SHP77 (cell line): ENCODE measurements at regions not wholly inside any gene's neighbourhood (a gene's known extent, or its start where the extent isn't known, plus 50 kb on each side); places are given as distances from the start of the nearest gene placed in this dataset.
"Not testable (repeated sequence)": the region's sequence is repeated elsewhere in the genome, so short reads cannot be mapped to it uniquely, and the experiment has no call there.

Experiments used
- DNase-seq, 2 experiments: peaks; one replicate each; lab custom pipeline; 2025; lab: John Stamatoyannopoulos, UW

DNA sequence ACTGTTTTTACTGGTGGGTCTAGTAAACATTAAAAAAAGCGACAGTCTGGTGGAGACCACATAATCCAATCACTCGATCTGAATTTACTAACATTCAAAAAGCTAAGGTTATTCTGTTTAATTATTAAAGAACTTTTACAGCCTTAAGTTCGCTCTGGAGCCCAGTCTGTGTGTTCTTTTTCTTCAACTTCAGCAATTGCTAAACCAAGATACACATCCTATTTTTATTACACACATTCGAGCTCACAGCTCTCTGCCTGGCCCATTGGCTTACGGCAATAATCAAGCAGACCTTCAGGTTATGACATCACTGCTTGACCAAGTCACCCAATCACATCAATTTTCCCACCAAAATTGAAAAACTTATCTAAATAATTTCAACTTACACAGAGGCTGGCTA lies 57.4 kb upstream of the PRSS16 start:
- DNase-seq: no peak

DNA sequence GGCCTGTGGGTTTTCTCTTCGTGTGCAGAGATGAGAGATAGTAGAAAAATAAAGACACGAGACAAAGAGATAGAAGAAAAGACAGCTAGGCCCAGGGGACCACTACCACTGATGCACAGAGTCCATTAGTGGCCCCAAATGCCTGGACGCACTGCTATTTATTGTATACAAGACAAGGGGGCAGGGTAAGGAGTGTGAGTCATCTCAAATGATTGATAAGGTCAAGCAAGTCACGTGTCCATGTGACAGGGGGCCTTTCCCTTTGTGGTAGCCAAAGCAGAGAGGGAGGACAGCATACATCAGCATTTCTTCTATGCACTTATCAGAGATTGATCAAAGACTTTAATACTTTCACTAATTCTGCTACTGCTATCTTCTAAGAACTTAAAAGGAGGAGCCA lies 53.0 kb upstream of the PRSS16 start:
- not testable (repeated sequence) for DNase-seq

DNA sequence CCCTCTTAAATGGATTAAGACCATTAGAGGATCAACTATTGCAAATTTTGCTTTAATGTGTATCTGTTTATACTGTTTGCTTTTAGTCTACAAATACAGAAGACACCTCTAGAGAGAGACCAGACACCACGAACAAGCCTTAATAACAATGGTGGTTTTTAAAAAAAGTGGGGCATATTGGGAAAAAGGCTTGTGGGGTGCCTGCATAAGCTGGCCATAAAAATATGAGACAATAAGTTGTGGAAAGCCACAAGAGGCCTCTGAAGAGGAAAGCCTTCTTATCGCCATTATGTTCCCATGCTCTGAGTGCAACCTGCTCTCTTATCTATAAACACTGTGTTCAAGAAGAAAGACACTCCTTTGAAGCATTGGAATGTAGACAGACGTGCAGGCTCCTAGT lies 52.0 kb upstream of the PRSS16 start:
- not testable (repeated sequence) for DNase-seq
